MCF 10A (cell line): ENCODE measurements at regions not wholly inside any gene's neighbourhood (a gene's known extent, or its start where the extent isn't known, plus 50 kb on each side); places are given as distances from the start of the nearest gene placed in this dataset.

Experiments
- BruUV-seq: library from RNA; stranded (reverse); fragments of 400-500 nt; replicated peaks from 2 replicates; lab custom pipeline; 2021; lab: Mats Ljungman, UMichigan
- CTCF ChIA-PET: fragments of 300-600 bp; sonication (Branson Sonifier 250); formaldehyde crosslinking; extraction: SDS; loops from one replicate; lab custom pipeline; 2021; ENCODE audit warnings: antibody characterized with exemption, inconsistent platforms; lab: Yijun Ruan, JAX
- POLR2A ChIA-PET: fragments of 300-600, 350-650 bp; sonication (Branson Sonifier 250); formaldehyde crosslinking; extraction: SDS; loops from one replicate; lab custom pipeline; 2020; ENCODE audit warnings: antibody characterized with exemption, inconsistent platforms; lab: Yijun Ruan, JAX
- DNase-seq: peaks from one replicate; pipeline ENCODE4 v3.0.0-alpha.2; 2018; ENCODE audit not compliant: unreplicated experiment
- H3K27ac Mint-ChIP-seq: one replicate; pipeline ENCODE4 v1.8.0; 2022; ENCODE audit warnings: mild to moderate bottlenecking, low read depth, mixed read lengths; ENCODE audit not compliant: unreplicated experiment
- H3K27me3 Mint-ChIP-seq: one replicate; pipeline ENCODE4 v1.8.0; 2022; ENCODE audit warnings: mixed read lengths; ENCODE audit not compliant: insufficient read depth, unreplicated experiment
- H3K36me3 Mint-ChIP-seq: one replicate; pipeline ENCODE4 v1.8.0; 2022; ENCODE audit warnings: mild to moderate bottlenecking, moderate library complexity, mixed read lengths; ENCODE audit not compliant: insufficient read depth, unreplicated experiment
- H3K4me1 Mint-ChIP-seq: one replicate; pipeline ENCODE4 v1.8.0; 2022; ENCODE audit warnings: mixed read lengths; ENCODE audit not compliant: insufficient read depth, unreplicated experiment
- H3K4me3 Mint-ChIP-seq: one replicate; pipeline ENCODE4 v1.8.0; 2022; ENCODE audit warnings: mild to moderate bottlenecking, moderate library complexity, mixed read lengths; ENCODE audit not compliant: unreplicated experiment
- H3K9me3 Mint-ChIP-seq: one replicate; pipeline ENCODE4 v1.8.0; 2022; ENCODE audit warnings: mixed read lengths; ENCODE audit not compliant: unreplicated experiment
- intact Hi-C: fragments of 100-400 bp; cut with micrococcal nuclease; formaldehyde crosslinking; loops from 2 replicates; pipeline ENCODE4 v1.14.1; 2022
- TF ChIP-seq, protein P1 (sequence below): fragments of 200-600 bp; IDR thresholded peaks from one replicate; pipeline ENCODE4 v1.8.0; 2022; ENCODE audit warnings: antibody characterized with exemption, mild to moderate bottlenecking; ENCODE audit not compliant: unreplicated experiment

DNA sequence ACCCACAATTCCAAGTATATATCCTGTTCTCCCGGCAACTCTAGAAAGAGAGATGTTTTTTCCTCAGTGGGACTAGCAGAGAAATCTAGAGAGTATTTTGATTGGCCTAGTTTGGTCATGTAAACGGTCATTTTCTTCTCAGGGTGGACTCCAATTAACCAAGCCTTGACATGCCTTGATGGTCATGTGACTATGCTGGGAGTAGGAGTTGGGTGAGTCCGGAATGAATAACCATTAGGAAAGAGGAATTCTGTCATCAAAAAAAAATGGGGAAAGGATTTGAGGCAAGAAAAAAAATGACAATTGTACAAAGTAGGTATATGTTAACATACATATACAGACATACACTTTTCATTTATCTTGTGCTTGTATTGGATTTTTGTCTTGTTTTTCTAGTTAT is 248.2 kb upstream of the CDH20 start:
- TF ChIP-seq, protein P1, sequence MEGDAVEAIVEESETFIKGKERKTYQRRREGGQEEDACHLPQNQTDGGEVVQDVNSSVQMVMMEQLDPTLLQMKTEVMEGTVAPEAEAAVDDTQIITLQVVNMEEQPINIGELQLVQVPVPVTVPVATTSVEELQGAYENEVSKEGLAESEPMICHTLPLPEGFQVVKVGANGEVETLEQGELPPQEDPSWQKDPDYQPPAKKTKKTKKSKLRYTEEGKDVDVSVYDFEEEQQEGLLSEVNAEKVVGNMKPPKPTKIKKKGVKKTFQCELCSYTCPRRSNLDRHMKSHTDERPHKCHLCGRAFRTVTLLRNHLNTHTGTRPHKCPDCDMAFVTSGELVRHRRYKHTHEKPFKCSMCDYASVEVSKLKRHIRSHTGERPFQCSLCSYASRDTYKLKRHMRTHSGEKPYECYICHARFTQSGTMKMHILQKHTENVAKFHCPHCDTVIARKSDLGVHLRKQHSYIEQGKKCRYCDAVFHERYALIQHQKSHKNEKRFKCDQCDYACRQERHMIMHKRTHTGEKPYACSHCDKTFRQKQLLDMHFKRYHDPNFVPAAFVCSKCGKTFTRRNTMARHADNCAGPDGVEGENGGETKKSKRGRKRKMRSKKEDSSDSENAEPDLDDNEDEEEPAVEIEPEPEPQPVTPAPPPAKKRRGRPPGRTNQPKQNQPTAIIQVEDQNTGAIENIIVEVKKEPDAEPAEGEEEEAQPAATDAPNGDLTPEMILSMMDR = no peak
- Mint-ChIP-seq H3K36me3 (no peaks in the 10 kb centered on the region), H3K27me3 (no peaks in the 10 kb centered on the region), H3K4me1 (peaks cover 6% of the 10 kb centered on the region), H3K27ac (no peak overlapping the region), H3K4me3 (no peak overlapping the region), H3K9me3 (no peaks in the 10 kb centered on the region)
- CTCF ChIA-PET = no interaction called here
- BruUV-seq = no TSS peak
- intact Hi-C loops = loop anchor here (5.0 kb wide), 3 partner anchors 237 to 398 kb away; no protein-coding TSS in a partner anchor
- POLR2A ChIA-PET = no interaction called here
- no peak for DNase-seq

DNA sequence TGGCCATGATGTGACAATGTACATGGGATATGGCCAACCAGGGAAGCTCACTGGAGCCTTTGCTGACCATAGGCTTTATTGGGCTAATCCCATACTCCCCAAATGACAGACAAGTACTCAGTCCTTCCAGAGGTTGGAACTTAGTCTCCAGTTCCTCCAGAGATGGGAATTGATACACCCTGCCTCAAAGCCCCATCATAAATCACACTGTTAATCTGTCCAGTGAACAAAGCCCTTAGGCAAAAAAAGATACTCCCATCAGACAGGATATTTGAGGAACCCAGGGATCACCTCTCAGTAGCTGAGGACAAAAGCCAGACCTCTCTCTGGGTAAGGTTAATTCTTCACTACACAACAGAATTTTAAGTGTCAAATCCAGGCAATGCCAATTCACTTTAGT is 247.5 kb upstream of the CDH20 start:
- no TSS peak for BruUV-seq
- intact Hi-C loops = loop anchor here (5.0 kb wide), 3 partner anchors 237 to 398 kb away; no protein-coding TSS in a partner anchor
- POLR2A ChIA-PET = interaction anchor here (0.6 to 1.3 kb wide), 2 partner anchors 8 to 480 kb away, joined by 3 read pairs; no protein-coding TSS in a partner anchor
- CTCF ChIA-PET = interaction anchor here (0.6 to 1.2 kb wide), 6 partner anchors 8 to 1823 kb away, joined by 3 to 4 read pairs (median 4); no protein-coding TSS in a partner anchor
- Mint-ChIP-seq H3K36me3 (no peaks in the 10 kb centered on the region), H3K27me3 (no peaks in the 10 kb centered on the region), H3K9me3 (no peaks in the 10 kb centered on the region), H3K4me1 (peaks cover 6% of the 10 kb centered on the region), H3K27ac (no peak overlapping the region), H3K4me3 (no peak overlapping the region)
- TF ChIP-seq, protein P1 = no peak
- no peak for DNase-seq

DNA sequence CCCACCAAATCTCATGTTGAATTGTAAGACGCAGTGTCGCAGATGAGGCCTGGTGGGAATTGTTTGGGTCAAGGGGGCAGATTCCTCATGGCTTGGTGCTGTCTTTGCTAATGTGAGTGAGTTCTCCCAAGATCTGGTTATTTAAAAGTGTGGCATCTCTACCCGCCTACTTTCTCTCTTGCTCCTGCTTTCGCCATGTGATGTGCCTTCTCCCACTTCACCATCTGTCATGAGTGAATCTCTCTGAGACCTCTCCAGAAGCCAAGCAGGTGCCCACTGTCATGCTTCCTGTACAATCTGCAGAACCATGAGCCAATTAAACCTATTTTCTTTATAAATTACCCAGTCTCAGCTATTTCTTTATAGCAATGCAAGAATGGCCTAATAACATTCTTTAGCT is 246.6 kb upstream of the CDH20 start:
- H3K9me3 Mint-ChIP-seq = no peaks in the 10 kb centered on the region
- H3K27me3 Mint-ChIP-seq = no peaks in the 10 kb centered on the region
- POLR2A ChIA-PET = interaction anchor here (1.3 to 1.7 kb wide), 3 partner anchors 9 to 416 kb away, joined by 3 to 5 read pairs (median 3); no protein-coding TSS in a partner anchor
- H3K36me3 Mint-ChIP-seq = no peaks in the 10 kb centered on the region
- H3K4me3 Mint-ChIP-seq = no peak overlapping the region
- peaks cover 6% of the 10 kb centered on the region for H3K4me1 Mint-ChIP-seq
- TF ChIP-seq, protein P1 = no peak
- no TSS peak for BruUV-seq
- CTCF ChIA-PET = interaction anchor here (0.6 to 4.5 kb wide), 6 partner anchors 9 to 1824 kb away, joined by 3 to 25 read pairs (median 4); no protein-coding TSS in a partner anchor
- intact Hi-C loops = loop anchor here (5.0 kb wide), 3 partner anchors 236 to 399 kb away; no protein-coding TSS in a partner anchor
- DNase-seq = no peak
- no peak overlapping the region for H3K27ac Mint-ChIP-seq

DNA sequence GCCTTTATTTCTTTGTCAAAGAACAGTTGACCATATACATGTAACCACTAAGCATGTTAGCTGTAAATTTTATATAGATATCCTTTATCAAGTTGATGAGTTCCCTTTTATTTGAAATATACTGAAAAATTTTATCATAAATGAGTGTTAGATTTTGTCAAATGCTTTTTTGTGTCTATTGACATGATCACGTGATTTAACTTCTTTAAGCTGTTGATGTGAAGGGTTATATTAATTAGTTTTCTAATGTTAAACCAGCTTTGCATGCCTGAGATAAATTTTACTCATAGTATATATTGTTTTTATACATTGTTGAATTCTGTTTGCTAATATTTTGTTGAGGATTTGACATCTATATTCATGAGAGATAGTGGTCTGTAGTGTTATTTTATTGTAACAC is 241.9 kb upstream of the CDH20 start:
- intact Hi-C loops = no loop called here
- CTCF ChIA-PET = interaction anchor here (0.6 to 0.7 kb wide), 2 partner anchors 231 to 401 kb away, joined by 3 read pairs; no protein-coding TSS in a partner anchor
- Mint-ChIP-seq H3K4me3 (no peak overlapping the region), H3K4me1 (no peaks in the 10 kb centered on the region), H3K9me3 (no peaks in the 10 kb centered on the region), H3K27ac (no peak overlapping the region), H3K36me3 (no peaks in the 10 kb centered on the region), H3K27me3 (no peaks in the 10 kb centered on the region)
- POLR2A ChIA-PET = interaction anchor here (0.7 kb wide), 1 partner anchor 555 kb away, joined by 3 read pairs; no protein-coding TSS in a partner anchor
- no peak for DNase-seq
- TF ChIP-seq, protein P1 = no peak
- no TSS peak for BruUV-seq
